Activated T-helper 1 cell treated with Interleukin-2 at 50 U/mL for 16 hours (primary cell): ENCODE measurements at regions not wholly inside any gene's neighbourhood (a gene's known extent, or its start where the extent isn't known, plus 50 kb on each side); places are given as distances from the start of the nearest gene placed in this dataset.
"Not testable (repeated sequence)": the region's sequence is repeated elsewhere in the genome, so short reads cannot be mapped to it uniquely, and the experiment has no call there.

Source experiments
- DNase-seq: peaks from one replicate; pipeline ENCODE4 v3.0.0-alpha.2; 2020; ENCODE audit warnings: low read depth

- DNase-seq = no peak
Measured at GRCh38 chr10:78654047-78654590, 414.6 kb upstream of the ZMIZ1 start.

- no peak for DNase-seq
Measured at GRCh38 chr10:78655979-78656378, 412.8 kb upstream of the ZMIZ1 start.

- no peak for DNase-seq
Measured at GRCh38 chr10:78656417-78657162, 412.2 kb upstream of the ZMIZ1 start.

- peak; percentile 21 for DNase-seq
Measured at GRCh38 chr10:78657163-78657861, 411.5 kb upstream of the ZMIZ1 start.

- DNase-seq = no peak
Measured at GRCh38 chr10:78657862-78658165, 411.0 kb upstream of the ZMIZ1 start.

GRCh38 chr10:78658645-78659597, 409.8 kb upstream of the ZMIZ1 start:
- no peak for DNase-seq

- DNase-seq = no peak
Measured at GRCh38 chr10:78659598-78659967, 409.2 kb upstream of the ZMIZ1 start.

- DNase-seq = no peak
Measured at GRCh38 chr10:78660446-78661106, 408.2 kb upstream of the ZMIZ1 start.

- DNase-seq = no peak
Measured at GRCh38 chr10:78663721-78664120, 405.0 kb upstream of the ZMIZ1 start.

GRCh38 chr10:78664929-78665553, 403.7 kb upstream of the ZMIZ1 start:
- no peak for DNase-seq

- no peak for DNase-seq
Measured at GRCh38 chr10:78672918-78673317, 395.8 kb upstream of the ZMIZ1 start.

- not testable (repeated sequence) for DNase-seq
Measured at GRCh38 chr10:78681141-78681540, 387.6 kb upstream of the ZMIZ1 start.

- not testable (repeated sequence) for DNase-seq
Measured at GRCh38 chr10:78681986-78682385, 386.8 kb upstream of the ZMIZ1 start.

- no peak for DNase-seq
Measured at GRCh38 chr10:78684947-78685346, 383.8 kb upstream of the ZMIZ1 start.

- DNase-seq = no peak
Measured at GRCh38 chr10:78685466-78686103, 383.2 kb upstream of the ZMIZ1 start.

- DNase-seq = no peak
Measured at GRCh38 chr10:78686444-78687060, 382.2 kb upstream of the ZMIZ1 start.

- DNase-seq = no peak
Measured at GRCh38 chr10:78687626-78688025, 381.1 kb upstream of the ZMIZ1 start.

- DNase-seq = no peak
Measured at GRCh38 chr10:78688230-78688900, 380.4 kb upstream of the ZMIZ1 start.

GRCh38 chr10:78688901-78689583, 379.7 kb upstream of the ZMIZ1 start:
- DNase-seq = no peak
